ENCODE measurements at regions not wholly inside any gene's neighbourhood (a gene's known extent, or its start where the extent isn't known, plus 50 kb on each side); places are given as distances from the start of the nearest gene placed in this dataset.

DNA sequence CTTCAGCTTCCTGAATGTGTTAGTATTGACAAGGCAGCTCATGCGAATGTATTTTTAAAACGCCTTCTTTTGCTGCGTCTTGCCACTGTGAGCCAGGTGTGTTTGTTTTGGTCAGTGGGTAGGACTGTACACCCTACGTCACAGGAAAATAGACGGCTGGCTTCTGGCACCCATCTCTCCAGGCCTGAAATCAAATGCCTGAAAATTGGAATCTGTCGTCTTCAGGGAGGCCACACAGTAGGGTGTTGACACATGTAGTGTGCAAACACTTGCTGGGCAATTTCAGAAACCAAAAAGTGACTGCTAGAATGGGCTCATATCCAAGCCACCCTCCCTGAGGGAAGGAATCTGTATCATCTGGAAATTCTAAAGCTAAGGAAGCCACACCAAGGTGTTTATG, 209.3 kb downstream of the TTC8 start:
- TF ChIP-seq, protein P1, sequence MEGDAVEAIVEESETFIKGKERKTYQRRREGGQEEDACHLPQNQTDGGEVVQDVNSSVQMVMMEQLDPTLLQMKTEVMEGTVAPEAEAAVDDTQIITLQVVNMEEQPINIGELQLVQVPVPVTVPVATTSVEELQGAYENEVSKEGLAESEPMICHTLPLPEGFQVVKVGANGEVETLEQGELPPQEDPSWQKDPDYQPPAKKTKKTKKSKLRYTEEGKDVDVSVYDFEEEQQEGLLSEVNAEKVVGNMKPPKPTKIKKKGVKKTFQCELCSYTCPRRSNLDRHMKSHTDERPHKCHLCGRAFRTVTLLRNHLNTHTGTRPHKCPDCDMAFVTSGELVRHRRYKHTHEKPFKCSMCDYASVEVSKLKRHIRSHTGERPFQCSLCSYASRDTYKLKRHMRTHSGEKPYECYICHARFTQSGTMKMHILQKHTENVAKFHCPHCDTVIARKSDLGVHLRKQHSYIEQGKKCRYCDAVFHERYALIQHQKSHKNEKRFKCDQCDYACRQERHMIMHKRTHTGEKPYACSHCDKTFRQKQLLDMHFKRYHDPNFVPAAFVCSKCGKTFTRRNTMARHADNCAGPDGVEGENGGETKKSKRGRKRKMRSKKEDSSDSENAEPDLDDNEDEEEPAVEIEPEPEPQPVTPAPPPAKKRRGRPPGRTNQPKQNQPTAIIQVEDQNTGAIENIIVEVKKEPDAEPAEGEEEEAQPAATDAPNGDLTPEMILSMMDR (IDR thresholded peaks at IDR 0.05), result no peak
- TF ChIP-seq EZH2 (IDR thresholded peaks at IDR 0.05; ENCODE audit: borderline replicate concordance, insufficient read depth, low read depth, low read length, poor library complexity, severe bottlenecking), result no peak

Measured in B cell (primary cell).